Kidney epithelial cell (primary cell): ENCODE measurements at regions not wholly inside any gene's neighbourhood (a gene's known extent, or its start where the extent isn't known, plus 50 kb on each side); places are given as distances from the start of the nearest gene placed in this dataset.
"Not testable (repeated sequence)": the region's sequence is repeated elsewhere in the genome, so short reads cannot be mapped to it uniquely, and the experiment has no call there.

Experiments used
- DNase-seq: peaks from one replicate; pipeline ENCODE4 v3.0.0-alpha.2; 2010; ENCODE audit warnings: low read depth
- H3K27me3 ChIP-seq: 2 replicates; pipeline ENCODE4 v1.6.0; 2011; ENCODE audit warnings: low read length; ENCODE audit not compliant: control insufficient read depth, insufficient read depth
- H3K36me3 ChIP-seq: 2 replicates; pipeline ENCODE4 v1.5.1; 2011; ENCODE audit warnings: low read length; ENCODE audit not compliant: control insufficient read depth, insufficient read depth
- H3K4me3 ChIP-seq: 2 replicates; pipeline ENCODE4 v1.5.1; 2011; ENCODE audit warnings: low read depth, mild to moderate bottlenecking, control low read depth, low read length
- CTCF ChIP-seq: IDR thresholded peaks from 2 replicates; pipeline ENCODE4 v1.5.1; 2011; ENCODE audit warnings: mild to moderate bottlenecking, moderate library complexity, low read length, control low read depth, inconsistent platforms; ENCODE audit not compliant: insufficient read depth, poor library complexity, severe bottlenecking

GRCh38 chr21:33135925-33136324, 66.0 kb downstream of the OLIG1 start:
- DNase-seq = no peak
- TF ChIP-seq CTCF = no peak
- no peaks in the 10 kb centered on the region for H3K36me3 ChIP-seq
- no peak overlapping the region for H3K4me3 ChIP-seq
- H3K27me3 ChIP-seq = peaks cover 7% of the 10 kb centered on the region

- no peak overlapping the region for H3K4me3 ChIP-seq
- no peak for DNase-seq
- H3K27me3 ChIP-seq = peaks cover 7% of the 10 kb centered on the region
- H3K36me3 ChIP-seq = no peaks in the 10 kb centered on the region
- no peak for TF ChIP-seq CTCF
Measured at GRCh38 chr21:33136847-33137502, 67.0 kb downstream of the OLIG1 start.

GRCh38 chr21:33139084-33139483, 69.1 kb downstream of the OLIG1 start:
- Histone ChIP-seq H3K27me3 (peaks cover 7% of the 10 kb centered on the region), H3K4me3 (no peak overlapping the region), H3K36me3 (no peaks in the 10 kb centered on the region)
- no peak for DNase-seq
- TF ChIP-seq CTCF = no peak

GRCh38 chr21:33140288-33140687, 70.3 kb downstream of the OLIG1 start:
- peaks cover 7% of the 10 kb centered on the region for H3K27me3 ChIP-seq
- TF ChIP-seq CTCF = no peak
- H3K4me3 ChIP-seq = no peak overlapping the region
- H3K36me3 ChIP-seq = no peaks in the 10 kb centered on the region
- no peak for DNase-seq

GRCh38 chr21:33146467-33146866, 76.5 kb downstream of the OLIG1 start:
- Histone ChIP-seq H3K4me3 (no peak overlapping the region), H3K36me3 (no peaks in the 10 kb centered on the region), H3K27me3 (peaks cover 5% of the 10 kb centered on the region)
- no peak for TF ChIP-seq CTCF
- DNase-seq = no peak

- DNase-seq = no peak
- H3K36me3 ChIP-seq = no peaks in the 10 kb centered on the region
- H3K27me3 ChIP-seq = peaks cover 19% of the 10 kb centered on the region
- TF ChIP-seq CTCF = no peak
- H3K4me3 ChIP-seq = no peak overlapping the region
Measured at GRCh38 chr21:33149181-33149580, 79.2 kb downstream of the OLIG1 start.

- not testable (repeated sequence) for H3K4me3 ChIP-seq, H3K36me3 ChIP-seq, DNase-seq
- peaks cover 22% of the 10 kb centered on the region for H3K27me3 ChIP-seq
Measured at GRCh38 chr21:33150968-33151367, 78.8 kb upstream of the IFNAR2 start.
